Epithelial cell of proximal tubule (primary cell): ENCODE measurements at regions not wholly inside any gene's neighbourhood (a gene's known extent, or its start where the extent isn't known, plus 50 kb on each side); places are given as distances from the start of the nearest gene placed in this dataset.

Source experiments
- DNase-seq: peaks from one replicate; pipeline ENCODE4 v3.0.0-alpha.2; 2011; ENCODE audit warnings: low read depth
- H3K4me3 ChIP-seq: 2 replicates; pipeline ENCODE4 v1.5.1; 2011; ENCODE audit warnings: low read depth, mild to moderate bottlenecking, low read length
- TF ChIP-seq, protein P1 (sequence below): conservative IDR thresholded peaks from 2 replicates; pipeline ENCODE4 v1.5.1; 2012; ENCODE audit warnings: low read depth, mild to moderate bottlenecking, low read length

DNA sequence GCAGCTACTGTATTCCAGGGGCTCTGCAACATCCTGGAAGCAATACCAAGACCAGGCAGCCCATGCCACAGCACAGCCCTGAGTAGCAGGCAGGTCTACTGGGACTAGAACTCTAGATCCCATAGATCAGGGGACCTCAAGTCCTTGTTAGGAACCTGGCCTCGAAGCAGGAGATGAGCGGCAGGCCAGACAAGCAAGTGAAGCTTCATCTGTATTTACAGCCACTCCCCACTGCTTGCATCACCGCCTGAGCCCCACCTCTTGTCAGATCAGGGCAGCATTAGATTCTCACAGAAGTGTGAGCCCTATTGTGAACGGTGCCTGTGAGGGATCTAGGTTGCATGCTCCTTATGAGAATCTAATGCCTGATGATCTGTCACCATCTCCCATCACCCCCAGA lies 295.7 kb upstream of the TNRC6C start:
- no peak overlapping the region for H3K4me3 ChIP-seq
- no peak for DNase-seq
- TF ChIP-seq, protein P1, sequence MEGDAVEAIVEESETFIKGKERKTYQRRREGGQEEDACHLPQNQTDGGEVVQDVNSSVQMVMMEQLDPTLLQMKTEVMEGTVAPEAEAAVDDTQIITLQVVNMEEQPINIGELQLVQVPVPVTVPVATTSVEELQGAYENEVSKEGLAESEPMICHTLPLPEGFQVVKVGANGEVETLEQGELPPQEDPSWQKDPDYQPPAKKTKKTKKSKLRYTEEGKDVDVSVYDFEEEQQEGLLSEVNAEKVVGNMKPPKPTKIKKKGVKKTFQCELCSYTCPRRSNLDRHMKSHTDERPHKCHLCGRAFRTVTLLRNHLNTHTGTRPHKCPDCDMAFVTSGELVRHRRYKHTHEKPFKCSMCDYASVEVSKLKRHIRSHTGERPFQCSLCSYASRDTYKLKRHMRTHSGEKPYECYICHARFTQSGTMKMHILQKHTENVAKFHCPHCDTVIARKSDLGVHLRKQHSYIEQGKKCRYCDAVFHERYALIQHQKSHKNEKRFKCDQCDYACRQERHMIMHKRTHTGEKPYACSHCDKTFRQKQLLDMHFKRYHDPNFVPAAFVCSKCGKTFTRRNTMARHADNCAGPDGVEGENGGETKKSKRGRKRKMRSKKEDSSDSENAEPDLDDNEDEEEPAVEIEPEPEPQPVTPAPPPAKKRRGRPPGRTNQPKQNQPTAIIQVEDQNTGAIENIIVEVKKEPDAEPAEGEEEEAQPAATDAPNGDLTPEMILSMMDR = no peak

GRCh38 chr17:77664097-77664729 lies 294.3 kb upstream of the TNRC6C start:
- no peak overlapping the region for H3K4me3 ChIP-seq
- TF ChIP-seq, protein P1 = no peak
- DNase-seq = no peak

- DNase-seq = no peak
These were observed 292.7 kb upstream of the TNRC6C start for GRCh38 chr17:77665833-77666232.

GRCh38 chr17:77666462-77666861 lies 292.0 kb upstream of the TNRC6C start:
- no peak overlapping the region for H3K4me3 ChIP-seq
- TF ChIP-seq, protein P1 = no peak

More at GRCh38 chr17:77665833-77666232, 292.7 kb upstream of the TNRC6C start:
- TF ChIP-seq, protein P1 = no peak
- H3K4me3 ChIP-seq = no peak overlapping the region

GRCh38 chr17:77666881-77667395 lies 291.6 kb upstream of the TNRC6C start:
- TF ChIP-seq, protein P1 = no peak
- no peak overlapping the region for H3K4me3 ChIP-seq
- no peak for DNase-seq

More at GRCh38 chr17:77666462-77666861, 292.0 kb upstream of the TNRC6C start:
- no peak for DNase-seq

DNA sequence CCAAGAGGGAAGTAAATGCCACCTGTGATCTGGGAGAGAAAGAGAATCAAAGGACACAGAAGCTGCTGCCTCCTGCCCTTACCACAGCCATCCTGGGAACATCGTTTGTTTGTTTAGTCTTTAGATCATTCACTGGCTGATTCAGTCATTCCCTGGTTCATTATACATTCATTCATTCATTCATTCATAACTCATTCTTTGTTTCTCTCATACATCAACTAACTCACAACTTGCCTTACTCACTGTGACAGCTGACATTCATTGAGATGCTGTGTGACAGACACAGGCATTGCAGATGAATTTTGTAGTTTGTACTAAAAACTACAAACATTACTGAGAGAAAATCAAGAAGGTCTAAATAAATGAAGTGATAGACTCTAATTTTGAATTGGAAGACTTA lies 291.0 kb upstream of the TNRC6C start:
- H3K4me3 ChIP-seq = no peak overlapping the region
- TF ChIP-seq, protein P1 = no peak
- DNase-seq = no peak

DNA sequence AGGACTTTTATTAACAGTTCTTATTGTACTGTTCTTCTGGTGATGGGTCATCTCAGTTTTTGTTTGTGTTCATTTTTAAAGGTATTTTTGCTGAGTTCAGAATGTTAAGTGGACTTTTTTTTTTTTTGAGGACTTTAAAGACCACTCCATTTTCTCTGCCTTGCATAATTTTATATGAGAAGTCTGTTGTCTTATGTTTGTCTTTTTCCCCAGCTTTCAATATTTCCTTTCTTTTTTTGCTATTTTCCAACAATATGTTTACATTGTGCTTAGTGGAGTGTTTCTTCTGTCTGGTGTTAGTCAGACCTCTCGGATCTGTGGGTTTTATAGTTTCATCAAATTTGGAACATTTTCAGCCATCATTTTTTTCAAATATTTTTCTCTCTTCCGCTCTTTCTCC lies 290.0 kb upstream of the TNRC6C start:
- no peak overlapping the region for H3K4me3 ChIP-seq
- DNase-seq = no peak
- TF ChIP-seq, protein P1 = no peak
